Amniotic stem cell (primary cell): ENCODE measurements at regions not wholly inside any gene's neighbourhood (a gene's known extent, or its start where the extent isn't known, plus 50 kb on each side); places are given as distances from the start of the nearest gene placed in this dataset.

ENCODE experiments used
- DNase-seq: peaks from one replicate; lab custom pipeline; 2025; lab: John Stamatoyannopoulos, UW

GRCh38 chr3:78003090-78003489 is 963.2 kb downstream of the ROBO2 start:
- DNase-seq: no peak

- DNase-seq: no peak
Measured at GRCh38 chr3:78004571-78004970, 964.7 kb downstream of the ROBO2 start.

- DNase-seq: no peak
Measured at GRCh38 chr3:78013653-78014052, 973.8 kb downstream of the ROBO2 start.

GRCh38 chr3:78015856-78016255 is 976.0 kb downstream of the ROBO2 start:
- no peak for DNase-seq

GRCh38 chr3:78021710-78022109 is 981.8 kb downstream of the ROBO2 start:
- no peak for DNase-seq

- DNase-seq: no peak
Measured at GRCh38 chr3:78022232-78022631, 982.3 kb downstream of the ROBO2 start.

- no peak for DNase-seq
Measured at GRCh38 chr3:78023257-78023656, 983.4 kb downstream of the ROBO2 start.

GRCh38 chr3:78025916-78026315 is 986.0 kb downstream of the ROBO2 start:
- no peak for DNase-seq

GRCh38 chr3:78026318-78026828 is 986.5 kb downstream of the ROBO2 start:
- DNase-seq: no peak

- DNase-seq: no peak
Measured at GRCh38 chr3:78029775-78030174, 989.9 kb downstream of the ROBO2 start.

GRCh38 chr3:78035131-78035641 is 995.3 kb downstream of the ROBO2 start:
- DNase-seq: no peak

- DNase-seq: no peak
Measured at GRCh38 chr3:78041486-78041885, 1001.6 kb downstream of the ROBO2 start.

GRCh38 chr3:78046566-78046965 is 1006.7 kb downstream of the ROBO2 start:
- DNase-seq: no peak

- no peak for DNase-seq
Measured at GRCh38 chr3:78048698-78049097, 1008.8 kb downstream of the ROBO2 start.

- no peak for DNase-seq
Measured at GRCh38 chr3:78049521-78049920, 1009.6 kb downstream of the ROBO2 start.

GRCh38 chr3:78050276-78051065 is 1010.6 kb downstream of the ROBO2 start:
- DNase-seq: no peak

- DNase-seq: no peak
Measured at GRCh38 chr3:78052746-78053145, 1012.8 kb downstream of the ROBO2 start.

GRCh38 chr3:78066287-78066686 is 1026.4 kb downstream of the ROBO2 start:
- no peak for DNase-seq

- DNase-seq: no peak
Measured at GRCh38 chr3:78070188-78070587, 1030.3 kb downstream of the ROBO2 start.

GRCh38 chr3:78076379-78076778 is 1036.5 kb downstream of the ROBO2 start:
- no peak for DNase-seq

GRCh38 chr3:78077178-78077577 is 1037.3 kb downstream of the ROBO2 start:
- no peak for DNase-seq

- no peak for DNase-seq
Measured at GRCh38 chr3:78077842-78078241, 1037.9 kb downstream of the ROBO2 start.

- no peak for DNase-seq
Measured at GRCh38 chr3:78079514-78079913, 1039.6 kb downstream of the ROBO2 start.

GRCh38 chr3:78086150-78086549 is 1046.3 kb downstream of the ROBO2 start:
- no peak for DNase-seq
